ENCODE measurements at regions not wholly inside any gene's neighbourhood (a gene's known extent, or its start where the extent isn't known, plus 50 kb on each side); places are given as distances from the start of the nearest gene placed in this dataset.
A peak's percentile ranks its signal among the peaks of the same experiment; 100 is the strongest.
"Not testable (repeated sequence)": the region's sequence is repeated elsewhere in the genome, so short reads cannot be mapped to it uniquely, and the experiment has no call there.

GRCh38 chr15:45871121-45871855, 236.5 kb downstream of the SQOR start:
- Histone ChIP-seq H3K4me3 (no peak overlapping the region), H3K36me3 (no peaks in the 10 kb centered on the region), H3K27ac (peak overlapping the region in 2 of 4 donors; percentile 6 to 48), H3K4me1 (peaks cover 0 to 38% (median 0%) of the 10 kb centered on the region in 3 donors), H3K27me3 (no peaks in the 10 kb centered on the region), H3K9me3 (no peaks in the 10 kb centered on the region)
- intact Hi-C loops (cut with DNase I) = no loop called here
- WGBS, 2 donors = 46 to 51% methylated on average over 2 of the region's 3 CpGs
- TF ChIP-seq CTCF (IDR thresholded peaks at IDR 0.05) (no peak), POLR2A (IDR thresholded peaks at IDR 0.05) (no peak)
- no peak for DNase-seq

GRCh38 chr15:45873781-45874180, 239.0 kb downstream of the SQOR start:
- 48 to 69% methylated on average over 3 of the region's 3 CpGs for WGBS, 2 donors
- TF ChIP-seq CTCF (IDR thresholded peaks at IDR 0.05) (no peak), POLR2A (IDR thresholded peaks at IDR 0.05) (no peak)
- Histone ChIP-seq H3K9me3 (no peaks in the 10 kb centered on the region), H3K36me3 (no peaks in the 10 kb centered on the region), H3K4me3 (no peak overlapping the region), H3K27me3 (no peaks in the 10 kb centered on the region), H3K4me1 (peaks cover 0 to 21% (median 0%) of the 10 kb centered on the region in 3 donors), H3K27ac (no peak overlapping the region)
- no peak for DNase-seq
- intact Hi-C loops (cut with DNase I) = no loop called here

- DNase-seq; H3K36me3 ChIP-seq; H3K27me3 ChIP-seq; H3K9me3 ChIP-seq; H3K4me3 ChIP-seq; H3K27ac ChIP-seq; intact Hi-C loops (cut with DNase I): not testable (repeated sequence)
- H3K4me1 ChIP-seq = peaks cover 0 to 15% (median 0%) of the 10 kb centered on the region in 3 donors
- 66 to 81% methylated on average over 2 of the region's 2 CpGs for WGBS, 2 donors
These were observed 239.7 kb downstream of the SQOR start for GRCh38 chr15:45874566-45874965.

GRCh38 chr15:45884289-45884688, 249.5 kb downstream of the SQOR start:
- intact Hi-C loops (cut with DNase I) = no loop called here
- H3K27ac ChIP-seq = no peak overlapping the region
- WGBS, 2 donors = 80% methylated on average over 2 of the region's 2 CpGs
- H3K4me1 ChIP-seq = no peaks in the 10 kb centered on the region
- H3K27me3 ChIP-seq = no peaks in the 10 kb centered on the region
- TF ChIP-seq POLR2A (IDR thresholded peaks at IDR 0.05) (no peak), CTCF (IDR thresholded peaks at IDR 0.05) (no peak)
- no peak for DNase-seq
- no peaks in the 10 kb centered on the region for H3K36me3 ChIP-seq
- H3K4me3 ChIP-seq = no peak overlapping the region
- H3K9me3 ChIP-seq = no peaks in the 10 kb centered on the region

GRCh38 chr15:45884755-45885445, 250.1 kb downstream of the SQOR start:
- H3K9me3 ChIP-seq = no peaks in the 10 kb centered on the region

More at GRCh38 chr15:45884755-45885445, 250.1 kb downstream of the SQOR start:
- WGBS, 2 donors = 65 to 67% methylated on average over 6 of the region's 6 CpGs
- no peak overlapping the region for H3K27ac ChIP-seq
- DNase-seq = no peak
- no peaks in the 10 kb centered on the region for H3K4me1 ChIP-seq
- TF ChIP-seq CTCF (IDR thresholded peaks at IDR 0.05) (no peak), POLR2A (IDR thresholded peaks at IDR 0.05) (no peak)
- intact Hi-C loops (cut with DNase I) = no loop called here
- H3K4me3 ChIP-seq = no peak overlapping the region
- H3K27me3 ChIP-seq = no peaks in the 10 kb centered on the region
- no peaks in the 10 kb centered on the region for H3K36me3 ChIP-seq

All from esophagus squamous epithelium (tissue), 5 donors.